GM18498 (cell line): ENCODE measurements at regions not wholly inside any gene's neighbourhood (a gene's known extent, or its start where the extent isn't known, plus 50 kb on each side); places are given as distances from the start of the nearest gene placed in this dataset.

Experiments used
- ATAC-seq: cut with Tn5 transposase; IDR thresholded peaks from one replicate; pipeline ENCODE4 v1.9.1; 2021; ENCODE audit warnings: mild to moderate bottlenecking, moderate library complexity; ENCODE audit not compliant: unreplicated experiment

DNA sequence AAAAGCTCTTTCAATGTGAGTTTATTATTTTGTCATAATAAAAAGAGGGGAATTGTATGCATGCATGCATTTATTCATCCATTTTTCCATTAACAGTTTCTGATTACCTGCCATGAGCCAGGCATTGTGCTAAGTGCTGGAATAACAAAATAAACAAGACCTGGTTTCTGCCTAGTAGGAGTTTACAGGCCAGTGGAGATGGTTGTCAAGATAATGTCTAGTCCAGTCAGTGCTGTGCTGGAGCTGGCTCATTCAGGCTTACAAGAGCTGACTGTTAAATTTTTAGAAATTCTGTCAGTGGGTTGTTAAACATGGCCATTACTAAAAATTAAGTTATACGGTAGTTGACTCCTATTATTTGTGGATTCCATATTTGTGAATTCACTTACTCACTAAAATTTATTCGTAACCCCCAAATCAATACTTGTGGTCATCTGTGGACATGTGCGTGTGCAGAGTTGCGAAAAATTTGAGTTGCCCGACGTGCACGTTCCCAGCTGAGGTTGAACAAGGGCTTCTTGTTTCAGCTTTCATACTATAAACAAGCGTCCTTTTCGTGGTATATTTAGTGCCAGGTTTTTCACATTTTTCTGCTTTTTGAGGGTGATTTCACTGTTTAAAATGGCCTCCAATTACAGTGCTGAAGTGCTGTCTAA, 172.3 kb upstream of the RPS6KA3 start:
- no peak for ATAC-seq

GRCh38 chrX:20437683-20438082, 171.0 kb upstream of the RPS6KA3 start:
- peak; percentile 57 for ATAC-seq

DNA sequence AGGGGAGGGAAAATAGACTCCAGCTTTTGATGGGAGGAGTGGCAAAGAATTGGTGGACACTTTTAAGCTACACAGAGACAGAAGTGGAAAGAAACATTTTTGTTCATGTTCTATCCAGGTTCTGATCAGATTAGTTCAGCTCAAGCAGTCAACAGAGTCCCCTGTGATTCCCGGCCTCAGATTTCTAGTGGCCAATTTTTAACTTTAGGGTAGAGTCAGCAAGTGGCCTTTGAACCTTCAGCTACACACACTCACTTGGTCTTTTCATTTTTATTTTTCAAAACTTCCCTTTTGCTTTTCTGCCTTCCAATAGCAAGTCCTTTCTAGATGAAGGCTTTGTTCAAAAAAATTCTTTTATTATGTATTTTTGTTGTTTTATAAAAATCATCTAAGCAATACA, 169.2 kb upstream of the RPS6KA3 start:
- ATAC-seq: no peak

GRCh38 chrX:20434986-20435385, 168.3 kb upstream of the RPS6KA3 start:
- no peak for ATAC-seq

- ATAC-seq: no peak
Measured at GRCh38 chrX:20433388-20433775, 166.7 kb upstream of the RPS6KA3 start.

GRCh38 chrX:20432746-20433387, 166.2 kb upstream of the RPS6KA3 start:
- peak; percentile 60 for ATAC-seq

- ATAC-seq: no peak
Measured at GRCh38 chrX:20432048-20432447, 165.3 kb upstream of the RPS6KA3 start.

GRCh38 chrX:20431486-20431885, 164.8 kb upstream of the RPS6KA3 start:
- ATAC-seq: no peak

DNA sequence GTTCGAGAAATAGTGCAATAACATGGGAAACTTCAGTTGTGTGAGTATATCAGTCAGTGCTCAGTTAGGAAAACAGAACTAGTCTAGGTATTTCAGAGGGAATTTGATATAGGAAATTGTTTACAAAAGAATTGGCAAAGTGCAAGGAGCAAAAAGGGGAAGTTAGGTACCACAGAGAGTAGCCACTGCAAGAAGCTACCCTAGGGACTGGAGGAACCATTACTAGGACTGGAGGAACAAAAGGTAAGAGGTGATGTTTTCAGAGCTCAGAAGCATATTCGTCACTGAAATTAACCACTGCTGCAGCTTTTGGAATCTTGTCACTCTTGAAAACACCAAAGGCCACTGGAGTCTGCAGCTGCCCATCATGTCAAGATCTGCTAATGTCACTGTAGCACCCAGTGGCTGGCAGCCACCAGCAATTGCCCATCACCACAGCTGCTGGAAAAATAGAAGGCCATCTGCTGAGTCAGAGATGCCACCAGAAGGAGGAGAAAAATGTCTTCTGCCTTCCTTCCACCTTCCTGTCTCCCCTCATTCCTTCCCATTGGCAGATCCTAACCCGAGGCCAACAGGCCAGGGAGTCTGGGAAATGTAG, 160.6 kb upstream of the RPS6KA3 start:
- peak; percentile 57 for ATAC-seq

DNA sequence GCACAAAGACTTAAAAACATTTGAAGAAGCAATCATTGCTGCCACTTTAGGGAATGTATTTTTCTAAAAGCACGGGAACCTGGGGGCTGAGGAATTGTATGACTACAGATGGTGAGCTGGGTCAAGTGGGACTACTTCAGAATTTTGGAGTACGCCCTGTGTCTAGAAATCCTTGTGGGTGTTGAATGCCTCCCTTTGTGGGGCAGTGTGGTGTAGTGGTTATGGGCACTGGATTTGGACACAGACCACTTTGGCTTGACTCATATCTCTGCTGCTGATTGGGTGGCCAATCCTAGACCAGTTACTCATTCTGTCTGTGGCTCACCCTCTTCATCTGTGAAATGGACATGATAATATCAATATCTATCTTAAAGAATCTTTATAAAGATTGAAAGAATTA, 155.0 kb upstream of the RPS6KA3 start:
- no peak for ATAC-seq

- no peak for ATAC-seq
Measured at GRCh38 chrX:20421275-20421674, 154.6 kb upstream of the RPS6KA3 start.

GRCh38 chrX:20420058-20420457, 153.3 kb upstream of the RPS6KA3 start:
- ATAC-seq: no peak

DNA sequence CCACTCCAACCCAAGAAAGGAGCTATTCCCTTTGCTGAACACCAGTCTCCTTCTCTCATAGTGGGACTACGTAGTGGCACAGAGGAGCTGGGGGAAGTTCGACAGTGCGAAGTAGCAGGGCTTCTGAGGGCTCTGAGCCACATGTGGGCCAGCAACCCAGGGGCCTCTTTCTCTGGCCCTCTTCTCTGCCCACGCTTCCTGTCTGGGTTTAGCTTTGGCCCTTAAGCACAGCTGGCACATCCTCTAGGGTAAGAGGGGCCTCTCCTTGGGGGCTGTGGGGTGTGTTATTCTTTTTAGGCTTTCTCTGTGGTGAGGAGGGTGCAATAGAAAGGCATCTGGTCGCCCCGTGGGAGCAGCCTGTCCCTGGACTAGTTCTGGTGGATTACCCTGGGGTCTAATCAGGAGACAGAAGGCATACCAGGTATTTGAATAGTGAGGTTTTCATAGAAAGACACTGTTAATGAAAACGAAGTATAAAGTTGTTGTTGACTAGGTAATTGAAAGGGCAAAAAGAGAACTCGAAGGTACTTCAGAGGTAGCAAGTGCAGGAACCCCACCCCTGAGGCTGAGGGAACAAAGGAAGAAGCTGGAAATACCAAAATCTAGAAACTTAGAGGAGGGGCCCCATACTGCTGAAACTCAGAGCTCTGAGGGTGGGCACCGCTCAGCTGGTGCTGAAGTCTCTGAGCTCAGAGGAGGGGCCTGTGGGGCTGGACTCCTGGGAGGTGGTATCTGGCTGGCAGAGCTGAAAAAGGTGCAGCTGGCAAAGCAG, 151.9 kb upstream of the RPS6KA3 start:
- peak; percentile 93 for ATAC-seq

DNA sequence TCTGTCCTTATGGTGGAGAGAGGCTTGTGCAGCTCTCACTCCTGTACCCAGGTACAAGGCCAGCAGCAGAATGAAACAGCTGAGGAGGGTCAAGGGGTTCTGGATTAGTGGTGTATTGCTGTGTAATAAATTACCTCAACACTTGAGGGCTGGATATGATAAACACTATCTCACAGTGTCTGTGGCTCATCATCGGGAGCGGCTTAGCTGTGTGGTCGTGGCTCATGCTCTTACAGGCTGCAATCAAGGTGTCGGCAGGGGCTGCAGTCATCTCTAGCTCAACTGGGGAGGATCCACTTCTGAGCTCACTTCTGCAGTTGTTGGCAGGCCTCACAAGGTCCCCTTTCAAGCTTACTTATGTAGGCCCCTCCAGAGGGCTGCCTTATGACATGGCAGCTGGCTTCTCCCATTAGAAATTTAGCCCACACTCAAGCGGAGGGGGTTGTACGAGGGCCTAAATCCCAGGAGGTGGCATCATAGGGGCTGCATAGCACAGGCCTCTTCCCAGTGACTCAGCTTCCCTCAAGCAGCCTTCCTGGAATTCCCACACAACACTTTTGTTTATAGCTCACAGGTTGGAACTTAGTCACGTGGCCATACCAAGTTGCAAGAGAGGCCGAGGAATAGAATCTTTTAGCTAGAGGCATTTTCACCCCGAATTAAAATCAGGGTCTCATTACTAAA, 148.2 kb upstream of the RPS6KA3 start:
- ATAC-seq: no peak

- ATAC-seq: no peak
Measured at GRCh38 chrX:20414066-20414465, 147.4 kb upstream of the RPS6KA3 start.

GRCh38 chrX:20412871-20413486, 146.3 kb upstream of the RPS6KA3 start:
- peak; percentile 90 for ATAC-seq

GRCh38 chrX:20410540-20410939, 143.8 kb upstream of the RPS6KA3 start:
- no peak for ATAC-seq

DNA sequence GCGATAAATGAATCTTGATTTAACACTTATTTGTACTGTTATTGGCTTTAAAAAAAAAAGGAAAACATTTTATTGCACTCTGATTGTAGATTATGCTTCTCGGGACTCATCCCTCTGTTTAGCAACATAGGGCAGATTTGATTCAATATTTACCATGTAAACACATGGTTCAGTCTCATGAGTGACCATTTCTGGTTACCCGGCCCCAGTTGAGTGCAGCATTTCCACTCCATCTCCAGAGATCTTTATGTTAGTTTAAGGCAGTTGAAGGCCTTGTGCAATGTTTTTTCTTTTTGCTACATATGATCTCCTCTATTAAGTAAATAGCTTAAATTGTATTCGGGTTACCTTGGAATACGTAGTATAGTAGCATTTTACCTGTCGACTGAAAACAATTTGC, 143.3 kb upstream of the RPS6KA3 start:
- no peak for ATAC-seq

GRCh38 chrX:20402956-20403355, 136.2 kb upstream of the RPS6KA3 start:
- no peak for ATAC-seq

DNA sequence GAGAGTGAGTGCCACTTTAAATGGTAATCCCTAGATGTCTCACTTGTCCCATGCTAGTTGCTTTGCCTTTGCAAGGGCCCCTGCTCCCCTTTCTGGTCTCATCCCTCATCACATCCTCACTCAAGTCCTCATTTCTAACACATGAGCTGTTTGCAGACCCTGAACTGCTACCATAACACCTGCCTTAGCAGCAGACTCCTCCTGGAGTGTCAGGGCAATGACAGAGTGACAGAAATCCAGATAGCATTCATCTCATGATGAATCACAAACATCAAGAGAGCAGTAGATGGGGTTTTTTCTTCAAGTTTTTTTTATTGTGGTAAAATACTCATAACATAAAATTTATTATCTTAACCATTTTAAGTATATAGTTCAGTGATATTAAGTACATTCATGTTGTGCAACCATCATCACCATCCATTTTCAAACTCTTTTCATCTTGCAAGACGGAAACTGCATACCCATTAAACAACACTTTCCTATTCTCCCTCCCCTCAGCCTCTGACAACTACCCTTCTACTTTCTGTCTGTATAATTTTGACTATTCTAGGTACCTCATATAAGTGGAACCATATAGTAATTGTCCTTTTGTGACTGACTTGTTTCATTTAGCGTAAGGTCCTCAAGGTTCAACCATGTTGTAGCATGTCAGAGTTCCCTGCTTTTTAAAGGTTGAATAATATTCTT, 133.2 kb upstream of the RPS6KA3 start:
- no peak for ATAC-seq
